Erythroblast (primary cell): ENCODE measurements at regions not wholly inside any gene's neighbourhood (a gene's known extent, or its start where the extent isn't known, plus 50 kb on each side); places are given as distances from the start of the nearest gene placed in this dataset.

Experiments
- GATA1 ChIP-seq: IDR thresholded peaks from 2 replicates; pipeline ENCODE4 v1.6.1; 2011; ENCODE audit warnings: low read depth, mild to moderate bottlenecking, control low read depth, low read length, moderate library complexity
- POLR2A ChIP-seq: IDR thresholded peaks from 2 replicates; pipeline ENCODE4 v1.6.1; 2011; ENCODE audit warnings: mild to moderate bottlenecking, low read length

GRCh38 chr2:8039732-8040131 lies 642.1 kb upstream of the ID2 start:
- no peak for TF ChIP-seq POLR2A
- no peak for TF ChIP-seq GATA1
